HG03521 (cell line): ENCODE measurements at regions not wholly inside any gene's neighbourhood (a gene's known extent, or its start where the extent isn't known, plus 50 kb on each side); places are given as distances from the start of the nearest gene placed in this dataset.

Experiments used
- ATAC-seq: cut with Tn5 transposase; IDR thresholded peaks from one replicate; pipeline ENCODE4 v1.9.1; 2021; ENCODE audit warnings: mild to moderate bottlenecking, moderate library complexity; ENCODE audit not compliant: unreplicated experiment

DNA sequence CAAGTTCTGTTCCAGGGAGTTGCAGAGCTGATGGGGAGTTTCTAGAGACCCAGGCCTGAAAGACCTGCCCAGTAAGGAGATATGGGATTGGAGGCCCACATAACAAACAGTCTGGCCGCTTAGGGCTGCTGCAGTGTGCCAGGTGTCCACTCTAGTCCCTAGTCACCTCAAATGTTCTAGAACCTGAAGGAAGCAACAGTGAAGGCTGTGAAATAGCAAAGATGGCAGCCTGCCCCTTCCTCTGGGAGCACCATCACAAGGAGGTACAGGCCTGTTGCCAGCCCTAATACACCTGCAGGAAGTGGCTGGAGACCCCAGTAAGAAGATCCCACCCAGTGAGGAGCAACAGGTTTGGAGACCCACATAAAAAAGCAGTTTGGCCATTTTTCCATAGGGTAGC lies 783.8 kb upstream of the EDIL3 start:
- no peak for ATAC-seq

DNA sequence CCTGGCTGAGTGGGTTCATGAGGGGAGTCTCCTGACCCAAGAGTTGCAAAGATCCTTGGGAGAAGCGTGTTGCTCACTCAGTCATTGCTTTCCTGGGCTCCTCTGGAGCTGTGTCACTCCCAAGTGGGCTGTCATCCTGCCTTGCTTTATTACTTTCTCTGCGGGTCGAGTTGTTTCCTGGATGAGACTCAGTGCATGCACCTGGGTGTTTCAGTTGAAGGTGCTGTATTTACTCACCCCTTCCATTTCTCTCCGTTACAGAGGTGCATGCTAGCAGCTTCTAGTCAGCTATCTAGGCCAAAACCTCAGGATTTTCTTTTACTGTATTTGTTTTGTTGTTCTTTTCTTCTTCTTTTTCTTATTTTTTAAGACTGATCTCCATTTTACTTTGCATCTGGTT lies 785.5 kb upstream of the EDIL3 start:
- ATAC-seq = no peak

DNA sequence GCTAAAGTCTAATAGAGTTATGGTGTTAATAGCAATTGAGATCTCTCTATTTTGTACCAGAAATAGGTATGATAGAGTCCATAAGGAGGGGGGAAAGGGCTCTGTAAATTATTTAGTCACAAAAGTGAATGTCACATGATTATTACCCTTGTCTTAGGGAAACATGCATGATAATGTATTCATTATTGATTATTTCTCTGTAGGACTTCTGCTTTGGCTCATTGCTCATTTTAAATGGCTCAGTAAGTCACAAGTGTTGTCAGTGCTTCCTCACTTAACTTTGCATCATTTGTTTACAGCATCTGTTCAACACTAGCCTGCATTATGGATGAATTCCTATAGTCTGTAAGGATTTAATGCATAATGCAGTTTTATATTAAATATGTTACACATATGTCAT lies 788.8 kb upstream of the EDIL3 start:
- ATAC-seq = no peak

DNA sequence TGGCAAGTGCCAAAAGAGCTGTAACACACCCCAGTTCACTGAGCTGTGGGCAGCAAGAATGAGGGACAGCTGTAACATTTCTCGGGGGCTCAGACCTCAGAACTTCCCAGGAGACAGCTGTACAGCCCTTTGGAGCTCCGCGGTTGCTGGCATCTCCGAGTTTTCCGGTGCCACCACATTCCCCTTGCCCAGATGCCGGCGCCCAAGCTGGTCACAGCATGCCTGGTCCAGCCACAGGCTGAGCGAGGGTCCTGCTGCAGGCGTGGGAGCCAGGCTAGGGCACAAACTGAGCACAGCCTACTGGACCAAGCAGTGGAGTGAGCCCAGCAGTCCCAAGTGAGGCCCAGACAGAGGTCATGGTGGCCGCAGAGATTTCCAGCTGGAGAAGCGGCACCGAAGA lies 797.7 kb upstream of the EDIL3 start:
- no peak for ATAC-seq

DNA sequence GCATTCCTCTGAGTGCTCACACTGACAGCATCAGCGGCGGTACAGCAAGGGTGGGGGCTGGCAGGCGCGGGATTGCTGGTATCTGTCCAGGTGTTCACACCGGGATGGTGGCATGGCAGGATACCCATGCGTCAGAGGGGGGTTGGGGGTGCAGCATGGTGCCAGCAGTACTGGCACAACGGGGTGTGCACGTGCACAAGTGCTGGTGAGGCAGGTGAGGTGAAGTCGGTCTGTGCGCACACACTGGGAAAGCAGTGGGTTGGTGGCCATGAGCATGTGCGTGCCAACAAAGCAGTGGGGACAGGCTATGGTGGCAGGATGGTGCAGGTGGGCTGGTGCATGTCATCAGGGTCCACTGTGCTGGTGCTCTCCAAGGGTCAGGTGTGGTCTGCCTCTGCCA lies 819.6 kb upstream of the EDIL3 start:
- ATAC-seq = no peak

DNA sequence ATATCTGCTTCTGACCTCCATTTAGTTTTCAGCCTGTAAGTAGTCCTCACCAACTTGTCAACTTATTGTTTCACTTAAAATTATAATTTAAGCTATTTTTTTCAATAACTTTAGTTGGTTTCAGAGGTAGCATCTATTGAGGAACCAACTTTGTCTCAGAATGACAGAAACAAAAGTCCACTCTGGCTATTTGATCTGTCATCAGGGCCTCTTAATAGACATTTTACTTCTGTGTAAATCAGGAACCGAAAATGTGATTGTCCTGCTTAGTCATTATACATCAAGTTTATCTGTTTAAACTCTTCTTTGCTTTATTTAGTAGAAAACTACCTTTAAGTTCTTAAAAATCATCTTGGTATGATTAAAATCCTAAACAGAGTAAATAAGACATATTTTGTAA lies 820.8 kb upstream of the EDIL3 start:
- no peak for ATAC-seq

DNA sequence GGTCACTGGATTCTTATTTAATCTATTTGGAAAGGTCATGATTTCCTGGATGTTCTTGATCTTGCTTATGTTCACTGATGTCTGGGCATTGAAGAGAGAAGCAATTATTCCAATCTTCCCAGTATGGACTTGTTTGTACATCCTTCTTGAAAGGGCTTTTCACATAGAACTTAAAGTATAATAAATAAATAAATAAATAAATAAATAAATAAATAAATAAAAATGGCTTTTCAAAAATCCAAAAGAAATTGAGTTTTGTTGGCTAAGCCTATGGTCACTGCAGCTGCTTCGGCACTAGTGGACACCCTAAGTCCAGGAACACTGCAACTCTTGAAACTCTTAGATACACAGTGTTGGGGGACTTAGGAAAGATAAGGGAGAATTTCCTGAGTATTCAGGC lies 840.7 kb upstream of the EDIL3 start:
- no peak for ATAC-seq

DNA sequence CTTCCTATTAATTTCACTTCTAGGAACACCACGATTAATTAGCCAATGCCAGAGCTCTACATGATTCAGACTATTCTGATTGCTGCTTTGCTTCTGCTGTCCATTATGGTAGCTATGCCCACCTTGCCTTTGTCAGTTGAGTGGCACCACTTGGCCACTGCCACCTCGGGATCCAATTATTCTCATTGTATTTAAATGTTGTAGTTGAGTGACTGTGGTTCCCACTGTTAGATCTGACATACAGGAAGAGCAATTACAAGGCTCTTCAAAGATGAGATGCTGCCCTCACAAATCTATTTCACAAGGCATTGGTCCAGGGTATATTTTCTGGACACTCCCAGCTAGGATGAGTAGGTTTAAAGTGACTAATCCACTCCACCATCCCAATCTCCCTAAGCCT lies 864.5 kb upstream of the EDIL3 start:
- no peak for ATAC-seq

DNA sequence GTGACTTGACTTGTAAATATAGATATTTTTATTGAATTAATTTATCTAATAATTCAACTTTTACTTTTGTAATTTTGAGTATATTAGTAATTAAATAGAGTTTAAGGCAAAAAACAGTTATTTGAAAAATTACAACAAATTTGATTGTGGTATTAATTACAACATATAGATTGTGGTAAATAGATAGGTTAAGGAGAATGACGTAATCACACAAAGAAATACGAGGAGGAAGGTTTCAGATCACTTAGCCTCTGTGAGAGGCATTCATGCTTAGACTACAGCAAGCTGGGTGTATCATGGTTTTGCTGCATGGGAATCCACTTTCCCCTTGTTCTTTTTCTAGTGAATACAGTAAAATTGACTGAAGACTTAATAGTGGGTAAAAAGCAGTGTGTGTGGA lies 878.4 kb upstream of the EDIL3 start:
- ATAC-seq = no peak

DNA sequence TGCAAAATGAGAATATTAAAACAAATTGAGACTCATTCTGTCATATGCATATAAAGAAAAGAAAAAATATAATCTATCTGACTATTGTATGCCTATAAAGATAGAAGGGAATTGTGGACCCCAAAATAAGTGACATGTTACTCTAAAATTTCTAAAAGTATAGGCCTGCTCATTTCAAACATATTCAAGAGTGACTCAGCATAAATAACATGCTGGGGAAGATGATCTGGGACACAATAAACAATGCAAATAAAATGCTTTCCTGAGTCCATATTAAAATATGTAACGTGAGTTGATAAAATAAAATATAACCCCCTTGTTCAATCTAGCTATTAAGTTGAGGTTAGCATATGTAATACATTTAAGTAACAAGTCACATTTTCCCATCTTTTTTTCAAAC lies 882.0 kb upstream of the EDIL3 start:
- no peak for ATAC-seq

DNA sequence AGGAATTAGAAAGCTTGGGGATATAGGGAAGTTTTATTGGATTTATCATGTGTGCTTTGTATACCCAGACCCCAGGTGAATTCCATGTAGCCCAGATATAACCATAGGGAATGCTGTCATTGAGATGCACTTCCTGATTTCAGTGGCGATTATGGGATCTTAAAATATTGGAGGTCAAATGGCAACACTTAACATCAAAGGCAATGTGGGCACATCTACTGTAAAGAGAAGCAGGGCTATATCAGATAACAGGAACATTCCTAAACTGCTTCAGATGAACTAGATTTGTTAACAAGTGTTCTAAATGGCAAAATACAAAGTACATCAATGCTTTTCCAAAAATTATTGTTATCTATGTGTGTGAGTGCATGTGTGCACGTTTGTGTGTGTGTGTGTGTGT lies 883.5 kb upstream of the EDIL3 start:
- no peak for ATAC-seq

DNA sequence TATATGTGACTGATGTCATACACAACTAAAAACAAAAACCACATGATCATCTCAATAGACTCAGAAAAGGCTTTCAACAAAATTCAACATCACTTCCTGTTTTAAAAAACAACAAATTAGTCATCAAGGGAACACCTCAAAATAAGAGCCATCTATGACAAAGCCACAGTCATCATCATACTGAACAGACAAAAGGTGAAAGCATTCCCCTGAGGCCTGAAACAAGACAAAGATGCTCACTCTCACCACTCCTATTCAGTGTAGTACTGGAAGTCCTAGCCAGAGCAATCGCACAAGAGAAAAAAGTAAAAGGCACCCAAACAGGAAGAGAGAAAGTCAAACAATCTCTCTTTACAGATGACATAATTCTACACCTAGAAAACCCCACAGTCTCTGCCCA lies 893.5 kb upstream of the EDIL3 start:
- peak; percentile 54 for ATAC-seq

DNA sequence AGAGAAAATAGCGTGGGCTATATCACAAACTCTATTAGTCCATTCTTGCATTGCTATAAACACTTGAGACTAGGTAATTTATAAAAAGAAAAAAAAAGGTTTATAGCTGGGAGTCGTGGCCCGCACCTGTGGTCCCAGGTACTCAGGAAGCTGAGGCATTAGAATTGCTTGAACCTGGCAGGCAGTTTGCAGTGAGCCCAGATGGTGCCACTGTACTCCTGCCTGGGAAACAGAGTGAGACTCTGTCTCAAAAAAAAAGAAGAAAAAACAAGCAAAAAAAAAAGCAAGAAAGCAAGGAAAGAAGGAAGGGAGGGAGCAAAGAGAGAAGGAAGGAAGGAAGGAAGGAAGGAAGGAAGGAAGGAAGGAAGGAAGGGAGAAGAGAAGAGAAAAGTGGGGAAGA lies 904.2 kb upstream of the EDIL3 start:
- ATAC-seq = no peak

DNA sequence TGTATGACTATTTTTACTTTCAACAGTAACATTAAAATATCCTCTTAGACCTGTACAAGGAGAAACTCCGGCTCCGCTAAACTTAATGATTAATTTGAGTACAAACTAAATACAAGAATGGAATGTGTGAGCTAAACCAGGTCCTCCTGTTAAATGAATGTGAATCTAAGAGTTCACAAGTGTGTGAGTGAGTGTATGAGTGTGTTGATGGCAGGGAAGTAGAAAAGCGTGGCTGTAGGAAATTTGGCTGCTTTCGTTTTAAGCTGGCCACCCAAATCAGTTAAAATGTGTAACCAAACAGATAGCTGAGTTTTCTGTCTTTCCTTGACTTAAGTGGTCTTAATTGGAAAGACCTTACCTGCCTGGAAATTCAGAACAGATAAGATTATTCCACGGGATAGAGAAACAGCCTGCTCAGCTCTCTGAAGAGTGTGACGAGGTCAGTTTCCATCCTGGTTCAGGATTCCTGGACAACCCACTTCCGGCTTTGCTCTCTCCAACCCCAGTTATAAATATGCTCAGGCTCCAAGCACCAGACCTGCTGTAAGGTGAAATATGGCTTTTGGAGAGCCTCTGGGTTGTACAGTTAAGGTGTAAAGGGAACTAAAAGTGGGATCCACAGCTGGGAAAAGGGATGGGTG lies 908.6 kb upstream of the EDIL3 start:
- ATAC-seq = no peak

DNA sequence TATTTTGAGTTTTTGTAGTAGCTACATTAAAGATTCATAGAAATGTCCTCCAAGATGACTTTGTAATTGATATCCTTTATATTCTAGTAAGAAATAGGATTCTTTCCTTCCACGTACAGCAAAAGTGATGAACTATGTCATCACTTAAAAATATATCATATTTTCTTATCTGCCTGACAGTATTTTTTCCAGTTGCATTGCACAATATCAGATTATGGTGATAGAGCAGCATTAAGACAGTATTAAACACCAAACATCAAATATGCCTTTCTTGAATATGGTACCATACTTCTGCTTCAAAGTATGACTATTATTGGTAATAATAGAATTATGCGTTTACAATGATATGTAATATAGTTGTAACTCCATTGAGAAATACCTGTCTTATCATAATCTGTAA lies 919.8 kb upstream of the EDIL3 start:
- no peak for ATAC-seq

DNA sequence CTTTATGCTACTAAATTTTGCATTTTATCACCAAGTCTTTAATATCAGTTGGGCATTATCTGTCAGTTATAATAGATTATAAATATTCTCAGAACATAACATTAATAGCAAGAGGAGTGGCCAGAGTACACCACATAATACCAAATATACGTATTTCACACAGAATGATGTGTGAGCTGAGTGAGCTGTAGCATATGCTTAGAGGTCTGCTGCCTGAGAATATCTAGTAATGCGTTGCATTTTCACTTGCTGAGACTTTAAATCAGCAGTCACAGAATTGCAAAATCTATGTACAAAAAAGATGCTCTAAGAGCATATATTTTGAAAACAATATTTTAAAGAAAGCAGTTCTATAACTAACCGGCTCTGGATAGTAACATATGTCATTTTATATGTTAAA lies 921.1 kb upstream of the EDIL3 start:
- ATAC-seq = no peak

DNA sequence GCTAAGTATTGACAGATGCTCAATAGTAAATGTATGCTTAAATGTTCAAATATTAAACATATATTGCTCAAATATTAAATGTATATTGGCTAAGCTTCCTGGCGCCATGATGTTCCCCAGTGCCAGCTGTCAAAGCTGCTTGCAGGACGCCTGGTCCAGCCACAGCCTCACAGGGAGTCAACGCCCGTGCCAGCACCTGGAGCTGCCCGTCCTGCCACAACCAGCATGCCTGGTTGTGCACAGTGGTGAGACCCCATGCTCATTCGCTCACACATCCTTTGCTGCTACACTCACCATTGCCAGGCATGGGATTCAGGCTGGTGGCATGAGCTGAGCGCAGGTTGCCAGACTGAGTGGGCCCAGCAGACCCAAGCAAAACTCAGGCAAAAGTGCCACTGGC lies 926.9 kb upstream of the EDIL3 start:
- no peak for ATAC-seq

DNA sequence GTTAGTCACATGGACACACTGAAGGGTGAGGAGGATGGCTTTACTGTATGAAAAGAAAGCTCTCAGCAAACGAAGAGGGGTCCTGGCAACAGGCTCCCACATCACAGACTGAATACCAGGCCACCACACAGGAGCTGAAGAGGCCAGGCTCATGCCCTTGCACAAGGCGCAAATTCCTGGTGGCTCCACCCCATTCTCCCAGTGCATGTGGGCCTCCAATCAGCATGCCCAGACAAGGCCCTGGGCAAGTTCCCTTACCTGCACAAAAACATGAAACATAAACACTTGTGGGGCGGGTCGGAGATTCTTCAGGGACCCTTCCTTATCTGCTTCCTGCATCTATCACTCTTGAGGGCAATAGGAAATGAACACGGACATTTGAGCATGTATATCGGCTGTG lies 935.8 kb upstream of the EDIL3 start:
- ATAC-seq = no peak

DNA sequence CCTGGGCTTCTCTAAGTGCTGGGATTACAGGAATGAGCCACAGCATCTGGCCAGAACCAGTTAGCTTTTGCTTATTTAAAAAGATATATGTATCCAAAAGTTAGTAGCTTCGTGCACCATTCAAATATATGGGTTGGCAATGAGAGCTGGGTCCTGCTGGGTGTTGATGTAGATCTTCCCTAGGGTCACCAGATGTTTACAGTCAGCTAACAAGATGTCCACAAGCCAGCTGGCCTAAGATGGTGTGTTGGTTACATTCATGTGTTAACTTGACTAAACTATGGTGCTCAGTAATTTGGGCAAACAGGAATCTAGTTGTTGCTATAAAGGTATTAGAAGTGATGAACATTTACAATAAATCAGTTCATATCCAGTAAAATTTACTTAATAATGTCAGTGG lies 948.6 kb upstream of the EDIL3 start:
- no peak for ATAC-seq

DNA sequence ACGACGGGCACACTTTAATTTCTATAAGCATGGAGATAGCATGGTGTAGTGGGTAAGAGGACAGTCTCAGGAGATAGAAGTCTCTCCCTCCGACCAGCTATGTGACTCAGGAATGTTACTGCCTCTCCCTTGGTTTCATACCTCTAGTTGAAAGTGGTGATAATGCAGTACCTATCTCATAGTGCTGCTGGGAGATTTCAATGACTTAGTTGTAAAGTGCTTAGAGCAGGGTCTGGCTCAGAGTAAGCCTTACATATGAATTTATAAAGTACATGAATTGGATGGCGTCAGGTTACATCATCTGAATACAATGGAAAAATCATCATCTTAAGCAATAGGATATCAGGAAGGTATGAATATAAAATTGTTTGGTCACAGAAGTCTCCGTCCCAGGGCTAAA lies 952.8 kb upstream of the EDIL3 start:
- ATAC-seq = no peak

DNA sequence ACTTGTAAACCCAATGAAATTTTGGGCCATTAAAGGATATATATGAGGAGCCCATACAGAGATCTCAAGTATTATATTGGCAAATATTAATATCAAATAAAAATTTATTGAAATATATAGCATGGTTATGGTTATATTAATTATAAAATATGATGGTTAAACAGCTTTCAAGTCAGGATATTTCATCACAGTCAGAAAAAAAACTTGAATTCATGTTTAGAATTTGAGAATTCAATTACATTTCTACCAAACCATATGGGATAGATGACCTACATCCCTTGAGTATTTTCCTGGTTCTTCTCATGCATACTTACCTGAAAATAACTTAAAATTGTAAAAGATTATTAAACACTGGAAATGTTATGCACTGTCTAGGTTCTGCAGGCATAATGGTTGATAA lies 956.1 kb upstream of the EDIL3 start:
- ATAC-seq = no peak

DNA sequence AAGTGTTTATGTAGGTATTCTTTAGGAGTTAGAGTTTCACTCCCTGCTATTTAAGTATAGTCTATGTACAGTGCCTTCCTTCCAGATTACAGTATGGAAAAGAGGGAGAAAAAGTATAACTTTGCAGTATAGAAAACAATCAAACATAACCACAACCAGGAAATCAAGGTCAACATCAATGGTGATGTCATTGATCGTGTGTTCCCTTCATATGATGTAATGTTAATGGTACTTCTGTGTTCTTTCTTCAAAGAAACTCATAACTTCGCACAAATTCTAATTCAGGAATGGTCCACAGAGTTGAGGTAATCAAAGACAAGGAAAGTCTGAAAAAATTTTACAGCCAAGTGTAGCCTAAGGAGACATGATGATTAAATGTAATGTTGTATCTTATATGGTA lies 961.1 kb upstream of the EDIL3 start:
- ATAC-seq = no peak

DNA sequence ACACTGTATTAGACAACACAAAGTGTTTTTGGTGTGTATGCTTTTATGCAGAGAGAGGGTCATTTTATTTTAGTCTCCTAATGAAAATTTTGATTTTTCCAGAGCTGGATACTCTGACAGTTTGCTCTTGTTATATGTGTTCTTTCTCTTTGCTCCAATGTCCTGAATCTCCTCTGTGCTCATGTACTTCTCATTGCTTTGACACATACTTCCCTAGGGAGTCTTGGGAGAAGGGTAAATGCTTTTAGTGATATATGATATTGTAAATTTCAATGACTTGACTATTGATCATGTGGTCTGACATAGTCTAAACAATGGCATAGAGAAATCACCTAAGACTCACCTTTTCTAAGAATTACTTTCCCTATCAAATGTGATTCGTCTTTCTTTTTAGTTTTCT lies 972.6 kb upstream of the EDIL3 start:
- ATAC-seq = no peak

DNA sequence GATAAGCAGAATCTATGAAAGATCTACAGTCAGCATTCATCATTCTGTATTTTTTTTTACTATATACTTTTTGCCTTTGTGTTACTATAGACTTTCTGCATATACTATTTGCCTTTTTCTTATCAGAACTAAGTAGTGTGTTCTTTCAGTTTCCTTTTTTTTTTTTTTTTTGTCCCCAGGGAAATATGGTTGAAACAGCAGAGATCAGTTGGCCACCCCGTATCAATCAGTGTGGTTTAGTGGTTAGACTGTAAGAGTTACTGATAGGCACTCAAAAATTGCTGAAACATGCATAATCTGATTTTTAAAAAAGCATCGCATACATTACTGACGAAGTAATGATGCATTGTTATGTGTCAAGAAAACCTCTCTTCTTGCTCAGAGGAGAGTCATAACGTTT lies 990.8 kb upstream of the EDIL3 start:
- no peak for ATAC-seq
